HepG2 (cell line): ENCODE measurements at regions not wholly inside any gene's neighbourhood (a gene's known extent, or its start where the extent isn't known, plus 50 kb on each side); places are given as distances from the start of the nearest gene placed in this dataset.

Experiments
- ATAC-seq: fragments of 200-7000 bp; cut with Tn5 transposase; 3 replicates; pipeline ENCODE4 v1.9.1; 2020; ENCODE audit warnings: mild to moderate bottlenecking, moderate library complexity
- BruUV-seq: library from RNA; stranded (reverse); fragments of 400-500 nt; replicated peaks from 2 replicates; lab custom pipeline; 2021; lab: Mats Ljungman, UMichigan
- CTCF ChIA-PET: fragments of 300-600 bp; formaldehyde crosslinking; extraction: SDS; loops from one replicate; lab custom pipeline; 2021; ENCODE audit warnings: low total read pairs, inconsistent platforms, low intra/inter-chr PET ratio; lab: Yijun Ruan, JAX
- POLR2A ChIA-PET: fragments of 350-600 bp; sonication (Branson Sonifier 250); formaldehyde crosslinking; loops from one replicate; lab custom pipeline; 2020; ENCODE audit warnings: antibody characterized with exemption, inconsistent platforms; lab: Yijun Ruan, JAX
- DNase-seq: peaks from one replicate; pipeline ENCODE4 v3.0.0-alpha.2; 2015; ENCODE audit warnings: low spot score
- FAIRE-seq: peaks from 3 replicates; lab custom pipeline; 2011; peaks lifted over from hg19 to GRCh38; lab: Jason Lieb, UNC
- H2AFZ ChIP-seq: one replicate; pipeline ENCODE4 v1.6.1; 2011; ENCODE audit warnings: low read length, inconsistent platforms
- H3K27ac ChIP-seq: fragments of 300-600 bp; 3 replicates; pipeline ENCODE4 v1.8.0; 2011; ENCODE audit warnings: mixed run types, mild to moderate bottlenecking, mixed read lengths, low read length, inconsistent platforms; ENCODE audit not compliant: insufficient read depth; ENCODE audit errors: extremely low read length
- H3K27me3 ChIP-seq, 2 experiments: fragments of 200-600 bp in 1 of 2; 2 replicates in 1 of 2; 3 replicates in 1 of 2; pipeline versions ENCODE4 v1.6.0 to v1.8.0; 2011; ENCODE audit warnings: low read length in 2 of 2, mild to moderate bottlenecking in 2 of 2, moderate library complexity in 2 of 2, inconsistent platforms in 1 of 2; ENCODE audit not compliant: insufficient read depth in 2 of 2, control insufficient read depth in 1 of 2
- H3K36me3 ChIP-seq, 2 experiments: fragments of 200-600 bp in 1 of 2; replicated peaks in 1 of 2; 2 replicates in 1 of 2; 3 replicates in 1 of 2; pipeline versions ENCODE4 v1.5.1 to v1.8.0; 2011; ENCODE audit warnings: low read length in 2 of 2, inconsistent platforms in 1 of 2; ENCODE audit not compliant: insufficient read depth in 2 of 2, control insufficient read depth in 1 of 2
- H3K4me1 ChIP-seq: 2 replicates; pipeline ENCODE4 v1.5.1; 2012; ENCODE audit warnings: low read length, inconsistent platforms; ENCODE audit not compliant: insufficient read depth
- H3K4me2 ChIP-seq: 2 replicates; pipeline ENCODE4 v1.6.0; 2011; ENCODE audit warnings: low read depth, low read length, inconsistent platforms
- H3K4me3 ChIP-seq, 3 experiments: fragments of 200-600 bp in 1 of 3; sonication (generic), shearing (Covaris generic) in 1 of 3; replicated peaks in 1 of 3; 2 replicates each; pipeline ENCODE4 v1.5.1; 2011 to 2016; ENCODE audit warnings: low read length in 3 of 3, inconsistent platforms in 2 of 3, low read depth in 2 of 3, mild to moderate bottlenecking in 2 of 3, control low read depth in 1 of 3, mixed read lengths in 1 of 3; ENCODE audit not compliant: insufficient read depth in 1 of 3
- H3K79me2 ChIP-seq: one replicate; pipeline ENCODE4 v1.6.1; 2011; ENCODE audit warnings: low read length, inconsistent platforms; ENCODE audit not compliant: insufficient read depth
- H3K9ac ChIP-seq: 2 replicates; pipeline ENCODE4 v1.6.0; 2011; ENCODE audit warnings: mild to moderate bottlenecking, low read depth, low read length, inconsistent platforms; ENCODE audit not compliant: insufficient read depth
- H3K9me3 ChIP-seq: 2 replicates; pipeline ENCODE4 v1.5.1; 2012; ENCODE audit warnings: mild to moderate bottlenecking, low read length
- H4K20me1 ChIP-seq: 2 replicates; pipeline ENCODE4 v1.6.0; 2011; ENCODE audit warnings: inconsistent platforms, mild to moderate bottlenecking, low read length, moderate library complexity; ENCODE audit not compliant: insufficient read depth
- EED ChIP-seq: sonication (generic); formaldehyde crosslinking; IDR thresholded peaks from 2 replicates; pipeline ENCODE4 v1.5.0; 2020; ENCODE audit warnings: mild to moderate bottlenecking, missing genetic modification reagents
- FOXC1 ChIP-seq: sonication (generic); formaldehyde crosslinking; IDR thresholded peaks from 2 replicates; pipeline ENCODE4 v1.8.0; 2022; ENCODE audit warnings: mild to moderate bottlenecking, missing genetic modification reagents, borderline replicate concordance
- HNRNPUL1 ChIP-seq: fragments of 200-400 bp; formaldehyde crosslinking; IDR thresholded peaks from 2 replicates; pipeline ENCODE4 v1.6.1; 2017; ENCODE audit warnings: low read depth, mild to moderate bottlenecking, low read length, moderate library complexity
- HOMEZ ChIP-seq: IDR thresholded peaks from 2 replicates; pipeline ENCODE4 v1.6.1; 2016; ENCODE audit warnings: low read depth
- LBX2 ChIP-seq: sonication (generic); formaldehyde crosslinking; IDR thresholded peaks from 2 replicates; pipeline ENCODE4 v1.5.0; 2020; ENCODE audit warnings: missing genetic modification reagents, mild to moderate bottlenecking, borderline replicate concordance
- PBX2 ChIP-seq: IDR thresholded peaks from 2 replicates; pipeline ENCODE4 v1.6.1; 2016; ENCODE audit warnings: control low read depth
- PHF8 ChIP-seq: sonication (generic); formaldehyde crosslinking; IDR thresholded peaks from 2 replicates; pipeline ENCODE4 v1.5.0; 2020; ENCODE audit warnings: missing genetic modification reagents
- REST ChIP-seq, 2 experiments: IDR thresholded peaks; 2 replicates each; pipeline ENCODE4 v1.6.1; 2011 to 2012; ENCODE audit warnings: low read length in 2 of 2, borderline replicate concordance in 1 of 2, low read depth in 1 of 2, mild to moderate bottlenecking in 1 of 2, moderate library complexity in 1 of 2
- RFXANK ChIP-seq: IDR thresholded peaks from 2 replicates; pipeline ENCODE4 v1.6.1; 2016
- SKI ChIP-seq: fragments of 450-650 bp; IDR thresholded peaks from one replicate; pipeline ENCODE4 v1.6.1; 2018; ENCODE audit warnings: mild to moderate bottlenecking; ENCODE audit not compliant: partially characterized antibody
- ZNF333 ChIP-seq: sonication (generic); formaldehyde crosslinking; IDR thresholded peaks from 2 replicates; pipeline ENCODE4 v1.4.0; 2020; ENCODE audit warnings: mild to moderate bottlenecking, missing genetic modification reagents, borderline replicate concordance
- ZNF460 ChIP-seq: sonication (generic); formaldehyde crosslinking; IDR thresholded peaks from 2 replicates; pipeline ENCODE4 v1.5.1; 2020; ENCODE audit warnings: missing genetic modification reagents, mild to moderate bottlenecking, borderline replicate concordance
- ZNF709 ChIP-seq: sonication (generic); formaldehyde crosslinking; IDR thresholded peaks from 2 replicates; pipeline ENCODE4 v1.5.0; 2020; ENCODE audit warnings: mild to moderate bottlenecking, missing genetic modification reagents
- WGBS: methylation state at CpG from one replicate; pipeline ENCODE4 v1.1.6; 2017; ENCODE audit warnings: low lambda C conversion rate; 5-methylcytosine and 5-hydroxymethylcytosine counted together
- in situ Hi-C: cut with HindIII; loops from 2 replicates; pipeline ENCODE4 v1.10.0; 2017; ENCODE audit warnings: low pct_unique_long_range_greater_than_20kb; ENCODE audit not compliant: extremely low pct_ligation_motif_present
- intact Hi-C: fragments of 100-400 bp; cut with micrococcal nuclease; formaldehyde crosslinking; loops from one replicate; pipeline ENCODE4 v1.10.0; 2022; ENCODE audit not compliant: unreplicated experiment

- Histone ChIP-seq H3K36me3 (no peaks in the 10 kb centered on the region), H3K4me1 (no peaks in the 10 kb centered on the region), H3K27ac (no peak overlapping the region), H3K9me3 (no peaks in the 10 kb centered on the region), H4K20me1 (no peaks in the 10 kb centered on the region), H3K27me3 (no peaks in the 10 kb centered on the region), H3K4me3 (no peak overlapping the region), H3K4me2 (no peak overlapping the region), H3K9ac (no peak overlapping the region)
- no peak for DNase-seq
- ChIA-PET CTCF (no interaction called here), POLR2A (no interaction called here)
- no peak for ATAC-seq
- 11% methylated on average over 10 of the region's 19 CpGs for WGBS
- FAIRE-seq: no peak
- in situ Hi-C loops: no loop called here
- intact Hi-C loops: no loop called here
- TF ChIP-seq HNRNPUL1: no peak
- TF ChIP-seq FOXC1 (CRISPR knock-in tag): no peak
- TF ChIP-seq EED (CRISPR knock-in tag): no peak
- no peak for TF ChIP-seq RFXANK (CRISPR knock-in tag)
- TF ChIP-seq ZNF460 (CRISPR knock-in tag): no peak
- TF ChIP-seq, all 625 proteins: peak for 0
- H3K79me2 ChIP-seq: no peaks in the 10 kb centered on the region
- no TSS peak for BruUV-seq
- no peak overlapping the region for H2AFZ ChIP-seq
Observed at GRCh38 chr9:79037338-79037737, 534.4 kb upstream of the TLE4 start.

- no peaks in the 10 kb centered on the region for H3K4me1 ChIP-seq
- no peak overlapping the region for H3K27ac ChIP-seq
- no peak overlapping the region for H3K4me3 ChIP-seq
- DNase-seq (no peak), ATAC-seq (no peak), FAIRE-seq (no peak)
- no peaks in the 10 kb centered on the region for H3K27me3 ChIP-seq
- no peaks in the 10 kb centered on the region for H3K79me2 ChIP-seq
- intact Hi-C loops: no loop called here
- H3K9ac ChIP-seq: no peak overlapping the region
- H4K20me1 ChIP-seq: no peaks in the 10 kb centered on the region
- no peaks in the 10 kb centered on the region for H3K9me3 ChIP-seq
- ChIA-PET POLR2A (no interaction called here), CTCF (no interaction called here)
- in situ Hi-C loops: no loop called here
- 0% methylated on average over 2 of the region's 2 CpGs for WGBS
- H2AFZ ChIP-seq: no peak overlapping the region
- H3K4me2 ChIP-seq: no peak overlapping the region
- BruUV-seq: no TSS peak
- H3K36me3 ChIP-seq: no peaks in the 10 kb centered on the region
- TF ChIP-seq ZNF333 (CRISPR knock-in tag) (no peak), HOMEZ (CRISPR knock-in tag) (no peak), LBX2 (no peak), PBX2 (CRISPR knock-in tag) (no peak), REST (IDR thresholded peaks at IDR 0.05; ENCODE audit: borderline replicate concordance in 1 of 2, low read depth in 1 of 2, low read length in 2 of 2) (no peak), ZNF709 (no peak), SKI (no peak), PHF8 (CRISPR knock-in tag) (no peak)
Observed at GRCh38 chr9:79040671-79041070, 531.1 kb upstream of the TLE4 start.
